Gastrocnemius medialis (tissue), 4 donors: ENCODE measurements at regions not wholly inside any gene's neighbourhood (a gene's known extent, or its start where the extent isn't known, plus 50 kb on each side); places are given as distances from the start of the nearest gene placed in this dataset.

ENCODE experiments used
- CTCF ChIP-seq, 5 experiments: fragments of 450-650 bp in 3 of 5; fragments of 200-600 bp in 2 of 5; sonication (generic) in 2 of 5; IDR thresholded peaks in 4 of 5; conservative IDR thresholded peaks in 1 of 5; 1 replicate in 4 of 5; 2 replicates in 1 of 5; pipeline ENCODE4 v1.5.1; 2016 to 2019; ENCODE audit warnings: antibody characterized with exemption in 5 of 5, mild to moderate bottlenecking in 3 of 5, moderate library complexity in 3 of 5
- POLR2A ChIP-seq, 2 donors: fragments of 450-650 bp; IDR thresholded peaks; one replicate each; pipeline ENCODE4 v1.6.1; 2017; ENCODE audit warnings: antibody characterized with exemption in 2 of 2, mild to moderate bottlenecking in 2 of 2, moderate library complexity in 2 of 2

GRCh38 chr6:18733921-18734550 is 346.9 kb downstream of the RNF144B start:
- TF ChIP-seq CTCF (IDR thresholded peaks at IDR 0.05 in 4 of 5, conservative IDR thresholded peaks at IDR 0.05 in 1 of 5) (no peak), POLR2A (IDR thresholded peaks at IDR 0.05) (no peak)
